ENCODE measurements at regions not wholly inside any gene's neighbourhood (a gene's known extent, or its start where the extent isn't known, plus 50 kb on each side); places are given as distances from the start of the nearest gene placed in this dataset.

GRCh38 chr3:98644168-98644567, 50.8 kb upstream of the CPOX start:
- Histone ChIP-seq H3K36me3 (replicated peaks in 1 of 2; ENCODE audit: control insufficient read depth in 2 of 2, insufficient read depth in 2 of 2, low read length in 2 of 2) (no peaks in the 10 kb centered on the region), H4K8ac (ENCODE audit: low read depth, low read length) (no peak overlapping the region), H3K27ac (replicated peaks; ENCODE audit: low read length) (no peak overlapping the region), H3K4me1 (ENCODE audit: control insufficient read depth in 2 of 2, insufficient read depth in 1 of 2, low read depth in 1 of 2, low read length in 2 of 2) (no peaks in the 10 kb centered on the region), H3K4me3 (ENCODE audit: low read length in 2 of 2) (no peak overlapping the region), H2AK5ac (ENCODE audit: low read depth, low read length) (no peak overlapping the region), H3K27me3 (ENCODE audit: control insufficient read depth in 3 of 3, insufficient read depth in 3 of 3, low read depth in 1 of 3, low read length in 3 of 3) (no peaks in the 10 kb centered on the region), H3K18ac (ENCODE audit: low read length) (no peak overlapping the region), H2BK5ac (ENCODE audit: low read length) (no peak overlapping the region), H3K4me2 (ENCODE audit: insufficient read depth, low read length, poor library complexity, severe bottlenecking) (no peak overlapping the region), H2BK15ac (ENCODE audit: low read length) (no peak overlapping the region), H3K9me3 (replicated peaks in 1 of 2; ENCODE audit: control insufficient read depth in 2 of 2, insufficient read depth in 1 of 2, low read depth in 1 of 2, low read length in 2 of 2) (no peaks in the 10 kb centered on the region), H2AFZ (ENCODE audit: low read length) (no peak overlapping the region), H3K14ac (ENCODE audit: low read length) (no peak overlapping the region), H3K4ac (ENCODE audit: low read length) (no peak overlapping the region), H3K9ac (ENCODE audit: low read depth, low read length, poor library complexity) (no peak overlapping the region), H4K91ac (ENCODE audit: low read depth, low read length, poor library complexity) (no peak overlapping the region), H2BK12ac (ENCODE audit: low read length) (no peak overlapping the region), H3K23ac (ENCODE audit: low read depth, low read length, poor library complexity) (no peak overlapping the region), H3K79me1 (ENCODE audit: low read depth, low read length) (no peaks in the 10 kb centered on the region), H2BK120ac (ENCODE audit: low read depth, low read length) (no peak overlapping the region)
- no CpG with 5 or more reads among the region's 3 CpGs for WGBS, 2 donors (ENCODE audit: extremely low coverage in 2 of 2, insufficient read length in 2 of 2, insufficient replicate concordance in 1 of 2)
- no peak for DNase-seq (ENCODE audit: low spot score)

GRCh38 chr3:98645039-98645438, 51.6 kb upstream of the CPOX start:
- H3K79me1 ChIP-seq (ENCODE audit: low read depth, low read length) = no peaks in the 10 kb centered on the region
- peak overlapping the region; percentile 54 for H3K18ac ChIP-seq (ENCODE audit: low read length)
- no peak overlapping the region for H4K8ac ChIP-seq (ENCODE audit: low read depth, low read length)
- H3K9ac ChIP-seq (ENCODE audit: low read depth, low read length, poor library complexity) = no peak overlapping the region
- H3K23ac ChIP-seq (ENCODE audit: low read depth, low read length, poor library complexity) = no peak overlapping the region
- no peaks in the 10 kb centered on the region for H3K27me3 ChIP-seq (ENCODE audit: control insufficient read depth in 3 of 3, insufficient read depth in 3 of 3, low read depth in 1 of 3, low read length in 3 of 3)
- no peak overlapping the region for H2BK15ac ChIP-seq (ENCODE audit: low read length)
- H3K14ac ChIP-seq (ENCODE audit: low read length) = no peak overlapping the region
- H2BK120ac ChIP-seq (ENCODE audit: low read depth, low read length) = no peak overlapping the region
- no peak overlapping the region for H2BK5ac ChIP-seq (ENCODE audit: low read length)
- no peak overlapping the region for H2BK12ac ChIP-seq (ENCODE audit: low read length)
- H3K4ac ChIP-seq (ENCODE audit: low read length) = no peak overlapping the region
- no peak for DNase-seq (ENCODE audit: low spot score)
- no peaks in the 10 kb centered on the region for H3K36me3 ChIP-seq (replicated peaks in 1 of 2; ENCODE audit: control insufficient read depth in 2 of 2, insufficient read depth in 2 of 2, low read length in 2 of 2)
- H3K4me2 ChIP-seq (ENCODE audit: insufficient read depth, low read length, poor library complexity, severe bottlenecking) = no peak overlapping the region
- H4K91ac ChIP-seq (ENCODE audit: low read depth, low read length, poor library complexity) = no peak overlapping the region
- no peaks in the 10 kb centered on the region for H3K4me1 ChIP-seq (ENCODE audit: control insufficient read depth in 2 of 2, insufficient read depth in 1 of 2, low read depth in 1 of 2, low read length in 2 of 2)
- WGBS, 2 donors (ENCODE audit: extremely low coverage in 2 of 2, insufficient read length in 2 of 2, insufficient replicate concordance in 1 of 2) = no CpG with 5 or more reads among the region's 7 CpGs
- H3K4me3 ChIP-seq (ENCODE audit: low read length in 2 of 2) = no peak overlapping the region
- no peak overlapping the region for H3K27ac ChIP-seq (replicated peaks; ENCODE audit: low read length)
- H2AFZ ChIP-seq (ENCODE audit: low read length) = no peak overlapping the region
- H2AK5ac ChIP-seq (ENCODE audit: low read depth, low read length) = no peak overlapping the region
- no peaks in the 10 kb centered on the region for H3K9me3 ChIP-seq (replicated peaks in 1 of 2; ENCODE audit: control insufficient read depth in 2 of 2, insufficient read depth in 1 of 2, low read depth in 1 of 2, low read length in 2 of 2)

GRCh38 chr3:98646680-98647079, 53.3 kb upstream of the CPOX start:
- Histone ChIP-seq H3K79me1 (ENCODE audit: low read depth, low read length) (no peaks in the 10 kb centered on the region), H4K8ac (ENCODE audit: low read depth, low read length) (no peak overlapping the region), H3K27me3 (ENCODE audit: control insufficient read depth in 3 of 3, insufficient read depth in 3 of 3, low read depth in 1 of 3, low read length in 3 of 3) (peaks cover 0 to 3% (median 0%) of the 10 kb centered on the region in 3 experiments), H2AK5ac (ENCODE audit: low read depth, low read length) (no peak overlapping the region), H3K14ac (ENCODE audit: low read length) (no peak overlapping the region), H3K4me2 (ENCODE audit: insufficient read depth, low read length, poor library complexity, severe bottlenecking) (no peak overlapping the region), H3K27ac (replicated peaks; ENCODE audit: low read length) (no peak overlapping the region), H2BK5ac (ENCODE audit: low read length) (no peak overlapping the region), H3K18ac (ENCODE audit: low read length) (no peak overlapping the region), H3K23ac (ENCODE audit: low read depth, low read length, poor library complexity) (no peak overlapping the region), H2AFZ (ENCODE audit: low read length) (no peak overlapping the region), H2BK12ac (ENCODE audit: low read length) (no peak overlapping the region), H2BK120ac (ENCODE audit: low read depth, low read length) (no peak overlapping the region), H3K36me3 (replicated peaks in 1 of 2; ENCODE audit: control insufficient read depth in 2 of 2, insufficient read depth in 2 of 2, low read length in 2 of 2) (no peaks in the 10 kb centered on the region), H4K91ac (ENCODE audit: low read depth, low read length, poor library complexity) (no peak overlapping the region), H2BK15ac (ENCODE audit: low read length) (no peak overlapping the region), H3K9ac (ENCODE audit: low read depth, low read length, poor library complexity) (no peak overlapping the region), H3K4me1 (ENCODE audit: control insufficient read depth in 2 of 2, insufficient read depth in 1 of 2, low read depth in 1 of 2, low read length in 2 of 2) (no peaks in the 10 kb centered on the region), H3K9me3 (replicated peaks in 1 of 2; ENCODE audit: control insufficient read depth in 2 of 2, insufficient read depth in 1 of 2, low read depth in 1 of 2, low read length in 2 of 2) (no peaks in the 10 kb centered on the region), H3K4me3 (ENCODE audit: low read length in 2 of 2) (no peak overlapping the region), H3K4ac (ENCODE audit: low read length) (no peak overlapping the region)
- DNase-seq (ENCODE audit: low spot score) = no peak
- WGBS, 2 donors (ENCODE audit: extremely low coverage in 2 of 2, insufficient read length in 2 of 2, insufficient replicate concordance in 1 of 2) = no CpG with 5 or more reads among the region's 2 CpGs

- H2BK12ac ChIP-seq (ENCODE audit: low read length) = no peak overlapping the region
- H3K23ac ChIP-seq (ENCODE audit: low read depth, low read length, poor library complexity) = no peak overlapping the region
- H2AK5ac ChIP-seq (ENCODE audit: low read depth, low read length) = no peak overlapping the region
- H4K8ac ChIP-seq (ENCODE audit: low read depth, low read length) = no peak overlapping the region
- H3K79me1 ChIP-seq (ENCODE audit: low read depth, low read length) = no peaks in the 10 kb centered on the region
- no peak overlapping the region for H3K27ac ChIP-seq (replicated peaks; ENCODE audit: low read length)
- no peak overlapping the region for H2AFZ ChIP-seq (ENCODE audit: low read length)
- H3K14ac ChIP-seq (ENCODE audit: low read length) = no peak overlapping the region
- no peak overlapping the region for H3K18ac ChIP-seq (ENCODE audit: low read length)
- no peak overlapping the region for H4K91ac ChIP-seq (ENCODE audit: low read depth, low read length, poor library complexity)
- DNase-seq (ENCODE audit: low spot score) = no peak
- no peak overlapping the region for H3K4ac ChIP-seq (ENCODE audit: low read length)
- H3K36me3 ChIP-seq (replicated peaks in 1 of 2; ENCODE audit: control insufficient read depth in 2 of 2, insufficient read depth in 2 of 2, low read length in 2 of 2) = no peaks in the 10 kb centered on the region
- no peak overlapping the region for H2BK5ac ChIP-seq (ENCODE audit: low read length)
- H2BK120ac ChIP-seq (ENCODE audit: low read depth, low read length) = no peak overlapping the region
- no peak overlapping the region for H2BK15ac ChIP-seq (ENCODE audit: low read length)
- no peak overlapping the region for H3K4me2 ChIP-seq (ENCODE audit: insufficient read depth, low read length, poor library complexity, severe bottlenecking)
- no CpG with 5 or more reads among the region's 4 CpGs for WGBS, 2 donors (ENCODE audit: extremely low coverage in 2 of 2, insufficient read length in 2 of 2, insufficient replicate concordance in 1 of 2)
- H3K4me1 ChIP-seq (ENCODE audit: control insufficient read depth in 2 of 2, insufficient read depth in 1 of 2, low read depth in 1 of 2, low read length in 2 of 2) = no peaks in the 10 kb centered on the region
- no peak overlapping the region for H3K4me3 ChIP-seq (ENCODE audit: low read length in 2 of 2)
- H3K27me3 ChIP-seq (ENCODE audit: control insufficient read depth in 3 of 3, insufficient read depth in 3 of 3, low read depth in 1 of 3, low read length in 3 of 3) = peaks cover 0 to 3% (median 0%) of the 10 kb centered on the region in 3 experiments
- no peaks in the 10 kb centered on the region for H3K9me3 ChIP-seq (replicated peaks in 1 of 2; ENCODE audit: control insufficient read depth in 2 of 2, insufficient read depth in 1 of 2, low read depth in 1 of 2, low read length in 2 of 2)
- no peak overlapping the region for H3K9ac ChIP-seq (ENCODE audit: low read depth, low read length, poor library complexity)
Measured at GRCh38 chr3:98647197-98647596, 53.8 kb upstream of the CPOX start.

All from neuronal stem cell (in vitro differentiated cells).